H1 (cell line): ENCODE measurements at regions not wholly inside any gene's neighbourhood (a gene's known extent, or its start where the extent isn't known, plus 50 kb on each side); places are given as distances from the start of the nearest gene placed in this dataset.

ENCODE experiments used
- CTCF ChIA-PET: fragments of 300-600 bp; sonication (Branson Sonifier 250); formaldehyde crosslinking; loops from one replicate; lab custom pipeline; 2021; ENCODE audit not compliant: partially characterized antibody; lab: Charles Lee
- POLR2A ChIA-PET: fragments of 300-600 bp; sonication (Branson Sonifier 250); formaldehyde crosslinking; loops from one replicate; lab custom pipeline; 2021; ENCODE audit warnings: inconsistent platforms; ENCODE audit not compliant: partially characterized antibody; lab: Charles Lee
- DNase-seq, 2 experiments: peaks; one replicate each; pipeline versions ENCODE4 v3.0.0 to v3.0.0-alpha.2; 2010 to 2022; ENCODE audit warnings: low spot score in 2 of 2, low read depth in 1 of 2, mixed read lengths in 1 of 2
- FAIRE-seq: peaks from 2 replicates; lab custom pipeline; 2011; peaks lifted over from hg19 to GRCh38; lab: Jason Lieb, UNC
- H2AFZ ChIP-seq: 2 replicates; pipeline ENCODE4 v1.8.1; 2012; ENCODE audit warnings: low read length, inconsistent platforms
- H2AK5ac ChIP-seq: 2 replicates; pipeline ENCODE4 v1.6.1; 2013; ENCODE audit warnings: low read depth, low read length
- H2BK120ac ChIP-seq: replicated peaks from 2 replicates; pipeline ENCODE3; 2013; ENCODE audit warnings: low read depth, low read length, inconsistent platforms
- H2BK12ac ChIP-seq: 2 replicates; pipeline ENCODE4 v1.6.1; 2013; ENCODE audit warnings: low read depth, low read length
- H2BK15ac ChIP-seq: 2 replicates; pipeline ENCODE4 v1.6.1; 2013; ENCODE audit warnings: low read length
- H2BK20ac ChIP-seq: 2 replicates; pipeline ENCODE4 v1.6.1; 2013; ENCODE audit warnings: low read length
- H2BK5ac ChIP-seq: 2 replicates; pipeline ENCODE4 v1.6.1; 2013; ENCODE audit warnings: low read depth, low read length
- H3K14ac ChIP-seq: 2 replicates; pipeline ENCODE4 v1.6.1; 2013; ENCODE audit warnings: inconsistent platforms; ENCODE audit not compliant: insufficient read length
- H3K18ac ChIP-seq: 2 replicates; pipeline ENCODE4 v1.6.1; 2013; ENCODE audit warnings: low read length; ENCODE audit errors: extremely low read depth
- H3K23ac ChIP-seq: 2 replicates; pipeline ENCODE4 v1.6.1; 2013; ENCODE audit warnings: inconsistent platforms; ENCODE audit not compliant: insufficient read length
- H3K23me2 ChIP-seq: 2 replicates; pipeline ENCODE4 v1.6.1; 2013; ENCODE audit warnings: low read depth, low read length
- H3K27ac ChIP-seq: 2 replicates; pipeline ENCODE4 v1.6.1; 2011; ENCODE audit warnings: low read depth, low read length, inconsistent platforms
- H3K27me3 ChIP-seq, 4 experiments: replicated peaks in 1 of 4; 1 replicate in 1 of 4; 2 replicates in 3 of 4; pipeline versions ENCODE4 v1.6.1 to v1.8.1; 2011 to 2013; ENCODE audit warnings: low read length in 3 of 4, mild to moderate bottlenecking in 3 of 4, inconsistent platforms in 2 of 4, mixed read lengths in 2 of 4, moderate library complexity in 1 of 4; ENCODE audit not compliant: control insufficient read depth in 3 of 4, insufficient read depth in 3 of 4; ENCODE audit errors: extremely low read depth in 1 of 4
- H3K36me3 ChIP-seq, 4 experiments: 2 replicates each; pipeline versions ENCODE4 v1.6.1 to v1.8.1; 2011 to 2013; ENCODE audit warnings: mild to moderate bottlenecking in 4 of 4, low read length in 3 of 4, moderate library complexity in 2 of 4, control low read depth in 1 of 4, inconsistent platforms in 1 of 4; ENCODE audit not compliant: insufficient read depth in 4 of 4, control insufficient read depth in 2 of 4
- H3K4ac ChIP-seq: replicated peaks from 2 replicates; pipeline ENCODE3; 2013; ENCODE audit warnings: low read length, low read depth, mixed read lengths, inconsistent platforms; ENCODE audit not compliant: insufficient read length
- H3K4me1 ChIP-seq, 4 experiments: replicated peaks in 1 of 4; 1 replicate in 1 of 4; 2 replicates in 3 of 4; pipeline versions ENCODE4 v1.6.1 to v1.8.1; 2011 to 2013; ENCODE audit warnings: low read length in 3 of 4, inconsistent platforms in 2 of 4, mixed read lengths in 1 of 4; ENCODE audit not compliant: insufficient read depth in 4 of 4, control insufficient read depth in 3 of 4
- H3K4me2 ChIP-seq, 2 experiments: 2 replicates each; pipeline versions ENCODE4 v1.6.1 to v1.8.1; 2011 to 2013; ENCODE audit warnings: low read depth in 2 of 2, low read length in 2 of 2, control low read depth in 1 of 2, inconsistent platforms in 1 of 2, mild to moderate bottlenecking in 1 of 2; ENCODE audit not compliant: insufficient read depth in 1 of 2
- H3K4me3 ChIP-seq, 4 experiments: fragments of 200-600, 300-600 bp in 1 of 4; sonication (generic), shearing (Covaris generic), sonication (Bioruptor Twin) in 1 of 4; 2 replicates each; pipeline versions ENCODE4 v1.5.1 to v1.8.1; 2011 to 2016; ENCODE audit warnings: low read length in 4 of 4, low read depth in 3 of 4, control low read depth in 2 of 4, inconsistent platforms in 2 of 4, mild to moderate bottlenecking in 2 of 4, mixed read lengths in 1 of 4, moderate library complexity in 1 of 4; ENCODE audit not compliant: insufficient read depth in 2 of 4; ENCODE audit errors: extremely low read depth in 1 of 4
- H3K56ac ChIP-seq: replicated peaks from 2 replicates; pipeline ENCODE3; 2013; ENCODE audit warnings: low read depth, mild to moderate bottlenecking, mixed read lengths, low read length, inconsistent platforms; ENCODE audit not compliant: insufficient read length
- H3K79me1 ChIP-seq: 2 replicates; pipeline ENCODE4 v1.6.1; 2013; ENCODE audit warnings: low read depth, low read length, control low read depth
- H3K79me2 ChIP-seq, 2 experiments: 2 replicates each; pipeline versions ENCODE4 v1.6.1 to v1.8.1; 2012 to 2013; ENCODE audit warnings: low read length in 2 of 2, mild to moderate bottlenecking in 2 of 2, inconsistent platforms in 1 of 2; ENCODE audit not compliant: insufficient read depth in 2 of 2, control insufficient read depth in 1 of 2
- H3K9ac ChIP-seq, 4 experiments: replicated peaks in 1 of 4; 1 replicate in 1 of 4; 2 replicates in 3 of 4; pipeline versions ENCODE4 v1.6.1 to v1.8.1; 2011 to 2013; ENCODE audit warnings: low read depth in 3 of 4, low read length in 3 of 4, control low read depth in 2 of 4, mild to moderate bottlenecking in 2 of 4, moderate library complexity in 2 of 4, inconsistent platforms in 1 of 4; ENCODE audit errors: extremely low read depth in 1 of 4
- H3K9me3 ChIP-seq, 2 experiments: 2 replicates each; pipeline versions ENCODE4 v1.6.1 to v1.8.1; 2012 to 2013; ENCODE audit warnings: mild to moderate bottlenecking in 2 of 2, moderate library complexity in 2 of 2, control low read depth in 1 of 2, inconsistent platforms in 1 of 2, low read depth in 1 of 2, low read length in 1 of 2, mixed read lengths in 1 of 2; ENCODE audit not compliant: insufficient read depth in 2 of 2
- H4K20me1 ChIP-seq, 2 experiments: replicated peaks in 1 of 2; 2 replicates each; pipeline versions ENCODE3 to v1.8.1; 2011 to 2013; ENCODE audit warnings: inconsistent platforms in 2 of 2, low read length in 2 of 2, mild to moderate bottlenecking in 1 of 2; ENCODE audit not compliant: insufficient read depth in 2 of 2, control insufficient read depth in 1 of 2
- H4K5ac ChIP-seq: 2 replicates; pipeline ENCODE4 v1.6.1; 2013; ENCODE audit warnings: low read length, low read depth, mixed read lengths, inconsistent platforms; ENCODE audit not compliant: insufficient read length
- H4K8ac ChIP-seq: 2 replicates; pipeline ENCODE4 v1.8.0; 2013; ENCODE audit warnings: mild to moderate bottlenecking, moderate library complexity, low read length, inconsistent platforms; ENCODE audit not compliant: insufficient read depth; ENCODE audit errors: extremely low read depth
- H4K91ac ChIP-seq: replicated peaks from 2 replicates; pipeline ENCODE3; 2013; ENCODE audit warnings: low read length, mixed read lengths, inconsistent platforms; ENCODE audit not compliant: insufficient read length
- CHD1 ChIP-seq: IDR thresholded peaks from 2 replicates; pipeline ENCODE4 v1.6.1; 2012; ENCODE audit warnings: low read depth, low read length, improper control_type of control experiment
- WGBS, 2 experiments: shearing (Covaris generic) in 1 of 2; methylation state at CpG; one replicate each; pipeline versions ENCODE4 v1.1.6 to v1.1.7; 2013 to 2015; ENCODE audit warnings: low lambda C conversion rate in 2 of 2, mixed read lengths in 2 of 2, inconsistent platforms in 1 of 2, low coverage in 1 of 2, missing lambda C conversion rate in 1 of 2; ENCODE audit not compliant: insufficient replicate concordance in 2 of 2, insufficient coverage in 1 of 2, insufficient read length in 1 of 2; ENCODE audit errors: extremely low coverage in 1 of 2, missing lambda C conversion rate in 1 of 2; 5-methylcytosine and 5-hydroxymethylcytosine counted together

DNA sequence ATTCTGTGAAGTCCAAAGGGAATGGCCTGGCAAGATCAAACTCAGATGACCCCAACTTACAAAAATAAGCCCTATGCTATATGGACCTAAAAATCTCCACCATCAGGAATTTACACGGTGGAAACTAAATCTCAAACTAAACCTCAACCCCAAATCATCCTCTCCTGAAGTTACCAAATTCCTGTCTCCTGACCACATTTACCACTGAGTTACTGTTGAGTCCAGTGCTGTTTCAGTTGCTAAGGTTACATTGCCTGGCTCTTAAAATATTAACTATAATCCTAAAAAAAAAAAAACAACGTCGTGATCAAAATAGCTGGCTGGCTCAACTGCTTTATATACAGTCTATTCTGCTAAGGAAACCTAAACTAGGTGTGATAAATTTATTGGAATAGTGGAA lies 315.2 kb upstream of the SLIT2 start:
- H3K9ac ChIP-seq, result no peak overlapping the region
- no peak overlapping the region for H3K4ac ChIP-seq
- H3K23me2 ChIP-seq, result no peaks in the 10 kb centered on the region
- no peak overlapping the region for H2BK12ac ChIP-seq
- no peaks in the 10 kb centered on the region for H4K20me1 ChIP-seq
- TF ChIP-seq CHD1, result no peak
- FAIRE-seq (no peak), DNase-seq (no peak)
- no peaks in the 10 kb centered on the region for H3K4me1 ChIP-seq
- no peaks in the 10 kb centered on the region for H3K27me3 ChIP-seq
- H3K79me1 ChIP-seq, result no peaks in the 10 kb centered on the region
- H3K9me3 ChIP-seq, result no peaks in the 10 kb centered on the region
- no peak overlapping the region for H3K14ac ChIP-seq
- no peak overlapping the region for H2BK20ac ChIP-seq
- H3K27ac ChIP-seq, result no peak overlapping the region
- no peak overlapping the region for H2AK5ac ChIP-seq
- H3K79me2 ChIP-seq, result no peaks in the 10 kb centered on the region
- no peak overlapping the region for H3K4me2 ChIP-seq
- H3K56ac ChIP-seq, result no peak overlapping the region
- 91% methylated on average over 3 of the region's 3 CpGs; no CpG with 5 or more reads in 1 of the 2 experiments for WGBS, 2 experiments
- H4K8ac ChIP-seq, result no peak overlapping the region
- H3K36me3 ChIP-seq, result no peaks in the 10 kb centered on the region
- H2BK120ac ChIP-seq, result no peak overlapping the region
- no peak overlapping the region for H3K23ac ChIP-seq
- POLR2A ChIA-PET, result no interaction called here
- CTCF ChIA-PET, result no interaction called here
- no peak overlapping the region for H4K91ac ChIP-seq
- H2BK15ac ChIP-seq, result no peak overlapping the region
- H2BK5ac ChIP-seq, result no peak overlapping the region
- H2AFZ ChIP-seq, result no peak overlapping the region
- no peak overlapping the region for H3K4me3 ChIP-seq
- H4K5ac ChIP-seq, result no peak overlapping the region
- H3K18ac ChIP-seq, result no peak overlapping the region
